HG02938 (cell line): ENCODE measurements at regions not wholly inside any gene's neighbourhood (a gene's known extent, or its start where the extent isn't known, plus 50 kb on each side); places are given as distances from the start of the nearest gene placed in this dataset.

Experiments
- ATAC-seq: cut with Tn5 transposase; IDR thresholded peaks from one replicate; pipeline ENCODE4 v1.9.1; 2021; ENCODE audit warnings: mild to moderate bottlenecking, moderate library complexity; ENCODE audit not compliant: unreplicated experiment

- no peak for ATAC-seq
Observed at GRCh38 chr22:49213731-49214352, 613.8 kb downstream of the BRD1 start.

GRCh38 chr22:49212466-49212865, 615.2 kb downstream of the BRD1 start:
- no peak for ATAC-seq

GRCh38 chr22:49212002-49212401, 615.7 kb downstream of the BRD1 start:
- ATAC-seq, result no peak

GRCh38 chr22:49211176-49211575, 616.5 kb downstream of the BRD1 start:
- ATAC-seq, result no peak

- ATAC-seq, result no peak
Observed at GRCh38 chr22:49210606-49211005, 617.1 kb downstream of the BRD1 start.

GRCh38 chr22:49209452-49210195, 618.0 kb downstream of the BRD1 start:
- no peak for ATAC-seq

GRCh38 chr22:49208768-49209252, 618.9 kb downstream of the BRD1 start:
- ATAC-seq, result no peak

- no peak for ATAC-seq
Observed at GRCh38 chr22:49208004-49208402, 619.7 kb downstream of the BRD1 start.

GRCh38 chr22:49207008-49208003, 620.4 kb downstream of the BRD1 start:
- ATAC-seq, result no peak

- ATAC-seq, result no peak
Observed at GRCh38 chr22:49206281-49206680, 621.4 kb downstream of the BRD1 start.

GRCh38 chr22:49205483-49205800, 622.2 kb downstream of the BRD1 start:
- no peak for ATAC-seq

GRCh38 chr22:49204599-49205482, 622.8 kb downstream of the BRD1 start:
- no peak for ATAC-seq

GRCh38 chr22:49203859-49204598, 623.6 kb downstream of the BRD1 start:
- ATAC-seq, result no peak

- no peak for ATAC-seq
Observed at GRCh38 chr22:49203091-49203858, 624.4 kb downstream of the BRD1 start.

- ATAC-seq, result no peak
Observed at GRCh38 chr22:49202226-49202625, 625.4 kb downstream of the BRD1 start.

GRCh38 chr22:49201046-49201970, 626.4 kb downstream of the BRD1 start:
- ATAC-seq, result no peak

- ATAC-seq, result no peak
Observed at GRCh38 chr22:49199224-49199623, 628.4 kb downstream of the BRD1 start.

GRCh38 chr22:49198705-49199084, 629.0 kb downstream of the BRD1 start:
- ATAC-seq, result no peak
